SHP77 (cell line): ENCODE measurements at regions not wholly inside any gene's neighbourhood (a gene's known extent, or its start where the extent isn't known, plus 50 kb on each side); places are given as distances from the start of the nearest gene placed in this dataset.

Source experiments
- DNase-seq, 2 experiments: peaks; one replicate each; lab custom pipeline; 2025; lab: John Stamatoyannopoulos, UW

GRCh38 chr1:199287206-199287605 lies 648.4 kb downstream of the PTPRC start:
- no peak for DNase-seq

GRCh38 chr1:199287647-199288046 lies 648.8 kb downstream of the PTPRC start:
- no peak for DNase-seq

GRCh38 chr1:199290186-199290585 lies 651.3 kb downstream of the PTPRC start:
- DNase-seq, result no peak

- no peak for DNase-seq
Observed at GRCh38 chr1:199291022-199291740, 652.3 kb downstream of the PTPRC start.

- no peak for DNase-seq
Observed at GRCh38 chr1:199292896-199293295, 654.1 kb downstream of the PTPRC start.

GRCh38 chr1:199295107-199295506 lies 656.3 kb downstream of the PTPRC start:
- DNase-seq, result no peak

- no peak for DNase-seq
Observed at GRCh38 chr1:199297174-199297573, 658.3 kb downstream of the PTPRC start.

- DNase-seq, result no peak
Observed at GRCh38 chr1:199297887-199298286, 659.0 kb downstream of the PTPRC start.

GRCh38 chr1:199298825-199299224 lies 660.0 kb downstream of the PTPRC start:
- DNase-seq, result no peak

- no peak for DNase-seq
Observed at GRCh38 chr1:199301472-199302217, 662.8 kb downstream of the PTPRC start.

GRCh38 chr1:199302554-199302953 lies 663.7 kb downstream of the PTPRC start:
- DNase-seq, result no peak

GRCh38 chr1:199303035-199303434 lies 664.2 kb downstream of the PTPRC start:
- DNase-seq, result no peak

- no peak for DNase-seq
Observed at GRCh38 chr1:199305053-199305452, 666.2 kb downstream of the PTPRC start.

GRCh38 chr1:199307496-199308264 lies 668.8 kb downstream of the PTPRC start:
- DNase-seq, result no peak

GRCh38 chr1:199308349-199308846 lies 669.6 kb downstream of the PTPRC start:
- DNase-seq, result no peak

GRCh38 chr1:199310708-199311107 lies 671.9 kb downstream of the PTPRC start:
- DNase-seq, result no peak

- no peak for DNase-seq
Observed at GRCh38 chr1:199311478-199312262, 672.8 kb downstream of the PTPRC start.

- no peak for DNase-seq
Observed at GRCh38 chr1:199312626-199313025, 673.8 kb downstream of the PTPRC start.

GRCh38 chr1:199313444-199313843 lies 674.6 kb downstream of the PTPRC start:
- no peak for DNase-seq

GRCh38 chr1:199319341-199319740 lies 680.5 kb downstream of the PTPRC start:
- no peak for DNase-seq

GRCh38 chr1:199322278-199322677 lies 683.4 kb downstream of the PTPRC start:
- DNase-seq, result no peak

- no peak for DNase-seq
Observed at GRCh38 chr1:199333180-199333579, 694.3 kb upstream of the NR5A2 start.
